HG03354 (cell line): ENCODE measurements at regions not wholly inside any gene's neighbourhood (a gene's known extent, or its start where the extent isn't known, plus 50 kb on each side); places are given as distances from the start of the nearest gene placed in this dataset.

Experiments used
- ATAC-seq: cut with Tn5 transposase; IDR thresholded peaks from one replicate; pipeline ENCODE4 v1.9.1; 2021; ENCODE audit warnings: mild to moderate bottlenecking; ENCODE audit not compliant: unreplicated experiment, poor library complexity, severe bottlenecking

- ATAC-seq, result no peak
Measured at GRCh38 chr12:24446287-24446686, 496.8 kb upstream of the SOX5 start.

GRCh38 chr12:24444634-24445033 lies 495.2 kb upstream of the SOX5 start:
- ATAC-seq, result no peak

GRCh38 chr12:24441458-24441857 lies 492.0 kb upstream of the SOX5 start:
- ATAC-seq, result no peak

- no peak for ATAC-seq
Measured at GRCh38 chr12:24436667-24437066, 487.2 kb upstream of the SOX5 start.

- no peak for ATAC-seq
Measured at GRCh38 chr12:24431872-24432271, 482.4 kb upstream of the SOX5 start.

GRCh38 chr12:24427776-24428175 lies 478.3 kb upstream of the SOX5 start:
- ATAC-seq, result no peak

- ATAC-seq, result no peak
Measured at GRCh38 chr12:24425601-24425970, 476.1 kb upstream of the SOX5 start.

GRCh38 chr12:24424889-24425600 lies 475.6 kb upstream of the SOX5 start:
- ATAC-seq, result no peak

- no peak for ATAC-seq
Measured at GRCh38 chr12:24424376-24424775, 474.9 kb upstream of the SOX5 start.

- no peak for ATAC-seq
Measured at GRCh38 chr12:24423611-24424010, 474.1 kb upstream of the SOX5 start.

GRCh38 chr12:24421759-24422158 lies 472.3 kb upstream of the SOX5 start:
- ATAC-seq, result no peak

- no peak for ATAC-seq
Measured at GRCh38 chr12:24418157-24418556, 468.7 kb upstream of the SOX5 start.

GRCh38 chr12:24416423-24417109 lies 467.1 kb upstream of the SOX5 start:
- ATAC-seq, result no peak

GRCh38 chr12:24415934-24416333 lies 466.5 kb upstream of the SOX5 start:
- no peak for ATAC-seq

GRCh38 chr12:24414480-24414879 lies 465.0 kb upstream of the SOX5 start:
- no peak for ATAC-seq

- ATAC-seq, result no peak
Measured at GRCh38 chr12:24411948-24412347, 462.5 kb upstream of the SOX5 start.

- no peak for ATAC-seq
Measured at GRCh38 chr12:24409868-24410267, 460.4 kb upstream of the SOX5 start.

GRCh38 chr12:24408305-24408704 lies 458.8 kb upstream of the SOX5 start:
- no peak for ATAC-seq

GRCh38 chr12:24407884-24408283 lies 458.4 kb upstream of the SOX5 start:
- ATAC-seq, result no peak

GRCh38 chr12:24404086-24404815 lies 454.8 kb upstream of the SOX5 start:
- no peak for ATAC-seq

GRCh38 chr12:24400533-24400932 lies 451.1 kb upstream of the SOX5 start:
- ATAC-seq, result no peak
